ENCODE measurements at regions not wholly inside any gene's neighbourhood (a gene's known extent, or its start where the extent isn't known, plus 50 kb on each side); places are given as distances from the start of the nearest gene placed in this dataset.

GRCh38 chr3:150217691-150218090 is 190.4 kb upstream of the TSC22D2 start:
- TF ChIP-seq CTCF (IDR thresholded peaks at IDR 0.05), result no peak

GRCh38 chr3:150216866-150217600 is 191.1 kb upstream of the TSC22D2 start:
- TF ChIP-seq CTCF (IDR thresholded peaks at IDR 0.05), result no peak

- no peak for TF ChIP-seq CTCF (IDR thresholded peaks at IDR 0.05)
These were observed 191.9 kb upstream of the TSC22D2 start for GRCh38 chr3:150216041-150216811.

- no peak for TF ChIP-seq CTCF (IDR thresholded peaks at IDR 0.05)
These were observed 192.5 kb upstream of the TSC22D2 start for GRCh38 chr3:150215616-150216015.

- no peak for TF ChIP-seq CTCF (IDR thresholded peaks at IDR 0.05)
These were observed 194.5 kb upstream of the TSC22D2 start for GRCh38 chr3:150213577-150213976.

- TF ChIP-seq CTCF (IDR thresholded peaks at IDR 0.05), result no peak
These were observed 197.5 kb upstream of the TSC22D2 start for GRCh38 chr3:150210461-150211110.

- no peak for TF ChIP-seq CTCF (IDR thresholded peaks at IDR 0.05)
These were observed 204.8 kb upstream of the TSC22D2 start for GRCh38 chr3:150203273-150203672.

Data from LNCAP (cell line).